Activated T-helper 17 cell treated with anti-CD3 and anti-CD28 coated beads, Interleukin-2, amount 50 U/mL, for 72 hours (primary cell): ENCODE measurements at regions not wholly inside any gene's neighbourhood (a gene's known extent, or its start where the extent isn't known, plus 50 kb on each side); places are given as distances from the start of the nearest gene placed in this dataset.

Experiments used
- ATAC-seq: fragments of 150-1000 bp; cut with Tn5 transposase; replicated peaks from 2 replicates; pipeline ENCODE4 v1.10.0; 2021; ENCODE audit warnings: mild to moderate bottlenecking, moderate library complexity
- H3K27ac Mint-ChIP-seq: one replicate; pipeline ENCODE4 v1.8.0; 2022; ENCODE audit warnings: mixed read lengths
- H3K27me3 Mint-ChIP-seq: one replicate; pipeline ENCODE4 v1.8.0; 2022; ENCODE audit warnings: mixed read lengths
- H3K36me3 Mint-ChIP-seq: one replicate; pipeline ENCODE4 v1.8.0; 2022; ENCODE audit warnings: low read depth, mild to moderate bottlenecking, mixed read lengths
- H3K4me1 Mint-ChIP-seq: one replicate; pipeline ENCODE4 v1.8.0; 2022; ENCODE audit warnings: mixed read lengths
- H3K4me3 Mint-ChIP-seq: one replicate; pipeline ENCODE4 v1.8.0; 2022; ENCODE audit warnings: mild to moderate bottlenecking, mixed read lengths
- H3K9me3 Mint-ChIP-seq: one replicate; pipeline ENCODE4 v1.8.0; 2022; ENCODE audit warnings: mixed read lengths

DNA sequence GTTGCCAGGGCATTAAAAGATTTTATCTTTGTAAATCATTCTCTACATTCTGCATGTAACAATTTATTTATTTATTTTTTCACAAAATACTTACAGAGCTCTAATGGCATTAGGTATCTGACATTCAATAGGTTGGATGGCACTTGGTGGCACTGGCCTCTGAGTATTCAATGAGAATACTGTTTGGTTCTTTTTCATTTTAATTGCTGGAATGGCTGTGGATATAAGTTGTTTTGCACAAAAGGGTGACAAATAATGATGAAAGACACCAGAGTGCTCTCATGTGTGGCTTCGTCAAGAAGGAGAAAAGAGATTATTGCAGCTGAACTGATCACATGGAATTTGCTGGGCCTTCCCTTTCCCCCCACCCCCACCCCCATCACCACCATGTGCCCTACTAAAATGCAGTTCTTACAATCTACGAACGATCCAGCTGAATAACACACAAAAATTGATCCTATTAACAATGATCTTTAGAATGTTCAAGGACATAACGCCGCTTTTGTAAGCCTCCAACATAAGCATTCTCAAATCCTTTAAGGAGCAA lies 195.2 kb upstream of the POU3F2 start:
- H3K27me3 Mint-ChIP-seq: no peaks in the 10 kb centered on the region
- H3K9me3 Mint-ChIP-seq: no peaks in the 10 kb centered on the region
- H3K36me3 Mint-ChIP-seq: no peaks in the 10 kb centered on the region
- ATAC-seq: no peak
- no peak overlapping the region for H3K27ac Mint-ChIP-seq
- H3K4me1 Mint-ChIP-seq: no peaks in the 10 kb centered on the region
- no peak overlapping the region for H3K4me3 Mint-ChIP-seq

DNA sequence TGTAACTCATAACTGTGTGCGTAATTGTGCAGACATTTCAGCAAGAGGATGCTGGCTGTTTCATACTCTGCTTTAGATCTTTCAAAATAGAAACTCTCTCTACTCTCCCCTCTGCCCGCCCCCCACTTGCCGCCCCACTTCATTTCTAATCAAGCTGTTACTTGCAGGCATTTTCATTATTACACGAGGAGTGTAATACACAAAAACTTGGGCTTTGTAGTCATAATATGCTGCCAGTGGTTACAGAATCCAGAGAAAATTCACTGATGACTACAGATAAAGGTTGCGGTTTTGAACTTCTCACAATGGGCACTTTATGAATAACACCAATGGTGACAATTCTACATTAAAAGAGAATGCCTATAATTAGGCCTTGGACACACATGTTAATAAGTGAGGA lies 194.0 kb upstream of the POU3F2 start:
- no peak overlapping the region for H3K4me3 Mint-ChIP-seq
- no peaks in the 10 kb centered on the region for H3K36me3 Mint-ChIP-seq
- H3K4me1 Mint-ChIP-seq: no peaks in the 10 kb centered on the region
- no peaks in the 10 kb centered on the region for H3K27me3 Mint-ChIP-seq
- H3K9me3 Mint-ChIP-seq: no peaks in the 10 kb centered on the region
- ATAC-seq: no peak
- H3K27ac Mint-ChIP-seq: no peak overlapping the region

DNA sequence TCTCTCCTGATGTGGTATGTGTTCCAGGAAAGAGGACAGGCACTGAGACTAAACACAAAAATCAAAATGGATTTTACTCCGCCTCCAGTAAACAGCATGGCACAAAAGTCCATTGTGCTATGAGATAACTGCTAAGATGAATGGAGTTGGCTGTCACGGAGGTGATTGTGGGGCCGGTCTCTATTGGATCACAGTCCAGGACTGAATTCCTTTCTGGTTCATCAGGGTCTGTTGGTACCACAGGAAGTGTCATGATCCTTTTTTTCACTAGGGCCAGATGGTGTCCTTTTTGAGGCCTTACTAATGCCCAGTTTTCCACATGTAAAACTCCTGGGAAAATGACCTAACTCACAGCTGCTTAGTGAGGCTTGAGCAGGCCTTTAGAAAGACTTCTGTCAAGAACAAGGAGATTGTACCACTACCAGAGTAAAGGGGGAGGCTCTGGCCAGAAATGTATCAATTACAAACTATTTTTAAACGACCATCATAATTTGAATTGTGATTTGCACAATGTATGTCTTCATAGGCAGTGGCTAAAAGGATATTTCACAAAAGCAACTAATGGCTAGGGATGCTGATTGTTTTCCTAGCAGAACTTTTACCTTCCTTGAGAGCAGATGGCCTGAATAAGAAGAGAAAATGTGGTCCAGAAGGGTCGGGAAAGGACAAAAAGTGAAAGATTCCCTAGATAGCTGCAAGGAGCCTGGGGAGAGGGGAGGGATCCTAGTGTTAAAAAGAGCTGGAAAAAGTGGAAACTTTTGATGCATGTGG lies 192.2 kb upstream of the POU3F2 start:
- no peaks in the 10 kb centered on the region for H3K9me3 Mint-ChIP-seq

DNA sequence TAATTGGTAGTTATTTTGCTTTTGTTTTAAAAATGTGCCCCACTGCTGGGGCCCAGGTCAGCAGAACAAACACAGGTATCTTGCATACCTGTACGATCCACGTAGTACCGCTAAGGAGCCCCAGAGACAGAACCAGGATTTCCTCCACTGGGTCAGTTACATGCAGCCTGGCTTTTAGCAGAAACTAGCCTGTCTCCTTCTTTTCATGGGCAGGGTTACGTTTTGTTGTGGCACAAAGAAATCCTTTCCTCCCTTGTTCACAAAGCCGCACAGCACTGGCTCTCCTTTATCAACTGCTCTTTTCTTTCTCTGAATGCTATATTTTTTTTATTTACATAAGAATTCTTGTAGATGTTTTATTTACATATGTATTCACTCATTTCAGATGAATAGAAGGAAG lies 190.3 kb upstream of the POU3F2 start:
- Mint-ChIP-seq H3K36me3 (no peaks in the 10 kb centered on the region), H3K9me3 (no peaks in the 10 kb centered on the region), H3K27ac (no peak overlapping the region), H3K4me3 (no peak overlapping the region), H3K27me3 (peaks cover 3% of the 10 kb centered on the region), H3K4me1 (no peaks in the 10 kb centered on the region)
- ATAC-seq: no peak

More for the DNA sequence above, 192.2 kb upstream of the POU3F2 start:
- Mint-ChIP-seq H3K4me3 (no peak overlapping the region), H3K27me3 (no peaks in the 10 kb centered on the region), H3K4me1 (no peaks in the 10 kb centered on the region), H3K36me3 (no peaks in the 10 kb centered on the region), H3K27ac (no peak overlapping the region)
- ATAC-seq: no peak

DNA sequence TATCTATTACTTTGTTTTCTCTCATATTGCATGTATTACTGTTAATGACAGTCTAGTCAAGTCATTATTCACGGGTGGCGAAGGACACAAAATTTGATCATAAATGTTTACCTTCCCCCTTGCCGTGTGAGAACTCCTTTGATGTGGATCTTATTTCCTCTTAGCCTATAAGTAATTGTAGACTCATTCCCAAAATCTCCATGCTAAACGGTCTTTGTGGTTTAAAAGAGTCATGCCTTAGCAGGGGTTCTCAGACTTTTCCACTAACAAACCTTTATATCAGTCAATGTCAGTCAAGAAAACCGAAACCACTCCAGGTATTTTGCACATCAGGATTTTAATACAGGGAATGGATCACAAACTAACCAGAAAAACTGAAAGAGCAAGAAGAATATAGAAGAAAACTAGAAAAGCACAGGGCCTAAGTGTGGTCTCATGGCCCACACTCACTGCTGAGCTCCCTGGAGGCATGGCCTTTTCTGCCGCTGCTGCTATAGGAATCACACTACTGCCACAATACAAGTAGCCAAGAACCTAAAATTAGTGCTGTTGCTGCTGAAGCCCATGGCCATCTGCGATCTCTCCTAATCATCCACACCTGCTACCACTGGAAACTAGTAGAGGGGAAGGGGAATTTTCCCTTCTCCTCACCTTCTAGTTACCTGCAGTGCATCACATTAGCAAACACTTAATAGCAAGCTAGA lies 186.0 kb upstream of the POU3F2 start:
- H3K27ac Mint-ChIP-seq: no peak overlapping the region
- H3K4me3 Mint-ChIP-seq: no peak overlapping the region
- no peaks in the 10 kb centered on the region for H3K36me3 Mint-ChIP-seq
- peaks cover 3% of the 10 kb centered on the region for H3K27me3 Mint-ChIP-seq
- no peak for ATAC-seq
- no peaks in the 10 kb centered on the region for H3K9me3 Mint-ChIP-seq
- no peaks in the 10 kb centered on the region for H3K4me1 Mint-ChIP-seq

DNA sequence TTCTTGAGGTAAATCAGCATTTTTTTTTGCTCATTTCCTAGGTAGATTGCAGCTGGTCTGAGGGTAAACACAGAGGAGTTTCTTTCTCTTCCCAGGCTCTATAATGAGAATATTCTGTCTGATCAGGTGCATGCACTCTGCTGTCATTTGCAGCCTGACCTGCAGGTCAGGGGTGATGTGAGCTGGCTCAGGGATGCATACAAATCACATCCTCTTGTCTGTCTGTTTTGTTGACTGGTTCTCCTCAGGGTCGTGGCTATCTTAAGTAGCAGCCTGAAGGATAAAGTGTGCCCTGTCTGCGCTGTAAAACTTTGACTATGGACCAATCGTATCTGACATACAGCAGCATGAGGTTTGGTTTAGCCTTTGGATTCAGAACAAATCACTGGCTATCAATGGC lies 183.4 kb upstream of the POU3F2 start:
- Mint-ChIP-seq H3K9me3 (no peaks in the 10 kb centered on the region), H3K4me1 (no peaks in the 10 kb centered on the region), H3K4me3 (no peak overlapping the region), H3K36me3 (no peaks in the 10 kb centered on the region), H3K27me3 (peaks cover 3% of the 10 kb centered on the region), H3K27ac (no peak overlapping the region)
- no peak for ATAC-seq

DNA sequence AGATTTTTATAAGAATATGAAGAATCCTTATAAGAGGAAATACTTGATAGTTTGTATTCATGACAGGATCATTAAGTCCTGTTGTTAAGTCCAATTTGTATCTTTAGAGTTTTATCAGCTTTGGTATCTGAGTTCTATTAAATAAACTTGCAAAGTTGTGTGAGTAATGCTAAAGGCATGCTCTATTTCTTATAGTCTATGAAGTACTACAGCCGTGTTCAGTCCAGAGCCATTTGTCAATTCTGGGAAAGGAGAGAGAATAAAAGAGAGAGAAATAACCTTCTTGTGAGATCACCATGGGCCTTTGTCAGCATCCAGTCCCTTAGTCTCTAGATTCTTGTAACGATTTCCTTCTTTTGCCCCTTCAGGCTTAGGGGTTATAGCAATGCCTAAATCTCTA lies 181.2 kb upstream of the POU3F2 start:
- H3K27me3 Mint-ChIP-seq: no peaks in the 10 kb centered on the region

DNA sequence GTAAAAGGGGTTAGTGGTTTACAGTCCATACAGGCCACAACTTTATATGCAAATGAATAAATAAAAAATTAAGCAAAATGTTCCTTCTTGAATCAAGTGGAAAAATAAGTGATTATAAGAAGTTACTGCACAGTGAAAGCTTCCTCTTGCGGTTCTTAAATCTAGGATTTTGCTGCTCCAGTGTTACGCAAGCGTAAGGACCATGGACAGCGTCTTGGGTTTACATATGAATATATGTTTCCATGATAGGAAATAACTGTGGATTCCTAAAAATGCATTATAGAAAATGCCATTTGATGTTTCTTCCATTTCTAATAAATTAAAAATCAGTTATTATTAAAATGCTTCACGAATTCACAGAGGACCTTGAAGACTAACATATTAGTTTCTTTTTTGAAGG lies 176.6 kb upstream of the POU3F2 start:
- no peaks in the 10 kb centered on the region for H3K4me1 Mint-ChIP-seq
- no peak for ATAC-seq
- H3K4me3 Mint-ChIP-seq: no peak overlapping the region
- H3K27me3 Mint-ChIP-seq: peaks cover 4% of the 10 kb centered on the region
- H3K27ac Mint-ChIP-seq: no peak overlapping the region
- no peaks in the 10 kb centered on the region for H3K36me3 Mint-ChIP-seq
- peaks cover 5% of the 10 kb centered on the region for H3K9me3 Mint-ChIP-seq

More for the DNA sequence above, 181.2 kb upstream of the POU3F2 start:
- no peak for ATAC-seq
- no peaks in the 10 kb centered on the region for H3K4me1 Mint-ChIP-seq
- H3K27ac Mint-ChIP-seq: no peak overlapping the region
- H3K9me3 Mint-ChIP-seq: no peaks in the 10 kb centered on the region
- H3K4me3 Mint-ChIP-seq: no peak overlapping the region
- no peaks in the 10 kb centered on the region for H3K36me3 Mint-ChIP-seq

DNA sequence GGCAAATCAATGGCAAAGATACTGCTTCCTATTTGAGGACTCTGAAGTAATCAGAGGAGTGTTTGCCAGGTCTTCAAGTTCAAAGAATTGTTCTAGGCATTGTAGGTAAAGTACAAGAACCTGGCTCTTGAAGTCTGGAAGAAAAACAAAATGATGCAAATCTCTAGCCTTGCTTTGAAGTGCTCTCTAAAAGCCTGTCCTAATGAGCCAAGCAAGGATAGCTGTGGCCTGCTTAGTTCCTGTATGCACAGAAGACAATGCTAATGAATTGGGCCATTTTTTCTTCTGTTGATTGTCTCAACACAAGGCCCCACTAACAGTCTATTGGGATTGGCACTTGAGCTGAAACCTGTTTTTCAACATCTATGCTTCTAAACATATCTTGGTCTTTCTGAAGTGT lies 165.0 kb upstream of the POU3F2 start:
- Mint-ChIP-seq H3K4me1 (no peaks in the 10 kb centered on the region), H3K27ac (no peak overlapping the region), H3K4me3 (no peak overlapping the region), H3K27me3 (no peaks in the 10 kb centered on the region), H3K9me3 (no peaks in the 10 kb centered on the region), H3K36me3 (no peaks in the 10 kb centered on the region)
- ATAC-seq: no peak

DNA sequence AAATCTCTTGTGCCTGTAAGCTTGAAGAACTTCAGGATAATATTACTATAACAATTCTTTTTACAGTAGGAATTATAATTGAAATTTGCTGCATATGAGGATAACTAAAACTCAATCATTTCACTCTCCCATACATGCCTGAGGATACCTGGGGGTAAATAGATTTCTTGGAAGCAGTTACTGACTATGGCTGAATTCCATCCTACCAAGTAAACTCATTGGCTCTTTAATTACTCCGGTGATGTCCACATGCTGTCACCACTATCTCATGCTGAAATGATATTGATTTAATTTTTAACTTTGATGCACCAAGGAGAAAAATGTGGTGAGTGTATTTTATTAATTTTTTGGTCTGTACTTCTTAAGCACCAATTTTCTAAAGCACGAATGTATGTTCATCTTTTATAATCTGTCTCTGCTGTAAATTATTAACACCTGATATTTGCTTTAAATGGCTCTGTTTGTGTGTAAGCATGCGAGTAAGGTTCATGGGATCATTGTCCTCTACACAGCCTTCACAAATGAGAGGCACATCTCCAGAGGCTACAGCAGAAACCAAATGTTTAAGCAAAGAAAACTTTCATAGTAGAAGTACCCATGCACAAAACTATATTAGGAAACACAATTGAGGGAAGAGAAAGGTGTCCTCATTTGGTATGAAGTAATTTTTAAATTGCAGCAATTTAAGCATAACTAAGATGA lies 164.2 kb upstream of the POU3F2 start:
- no peak for ATAC-seq
- H3K36me3 Mint-ChIP-seq: no peaks in the 10 kb centered on the region
- no peak overlapping the region for H3K27ac Mint-ChIP-seq
- H3K27me3 Mint-ChIP-seq: no peaks in the 10 kb centered on the region
- no peaks in the 10 kb centered on the region for H3K9me3 Mint-ChIP-seq
- H3K4me1 Mint-ChIP-seq: no peaks in the 10 kb centered on the region
- no peak overlapping the region for H3K4me3 Mint-ChIP-seq

DNA sequence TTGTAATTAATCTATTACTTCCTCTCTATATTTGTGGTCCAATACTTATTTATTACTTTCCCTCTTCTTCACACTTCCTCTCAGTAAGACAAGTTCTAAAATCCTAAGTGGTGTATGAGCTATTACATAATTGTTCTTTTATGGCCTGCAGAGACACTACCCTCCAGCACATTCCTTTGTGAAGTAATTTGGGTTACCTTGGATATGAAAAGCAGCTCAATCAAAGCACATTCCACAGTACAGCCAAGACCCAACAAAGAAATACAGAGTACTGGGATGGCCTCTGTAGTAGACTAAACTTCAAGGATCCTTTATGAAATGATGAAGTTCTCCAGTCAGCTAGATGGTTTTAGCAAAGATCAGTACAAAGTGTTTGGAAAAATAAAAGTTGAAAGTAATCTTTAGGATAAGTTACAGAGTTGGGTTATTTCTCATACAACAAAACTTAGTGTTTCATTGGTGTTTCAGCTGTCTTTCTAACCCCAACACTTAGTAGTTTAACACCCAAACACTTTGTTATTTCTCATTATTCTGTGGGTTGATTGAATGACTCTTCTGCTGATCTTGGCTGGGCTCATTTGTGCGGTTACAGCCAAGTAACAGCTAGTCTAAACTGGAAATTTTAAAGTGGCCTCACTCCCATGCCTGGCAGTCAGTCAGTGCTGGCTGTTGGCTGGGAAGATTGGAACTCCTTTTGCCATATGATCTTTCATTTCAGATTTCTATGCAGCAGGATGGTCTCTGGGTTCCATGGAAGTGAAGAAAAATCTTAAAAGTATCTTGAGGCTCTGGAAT lies 161.5 kb upstream of the POU3F2 start:
- Mint-ChIP-seq H3K4me3 (no peak overlapping the region), H3K4me1 (no peaks in the 10 kb centered on the region), H3K36me3 (no peaks in the 10 kb centered on the region), H3K27ac (no peak overlapping the region), H3K9me3 (no peaks in the 10 kb centered on the region), H3K27me3 (no peaks in the 10 kb centered on the region)
- no peak for ATAC-seq

DNA sequence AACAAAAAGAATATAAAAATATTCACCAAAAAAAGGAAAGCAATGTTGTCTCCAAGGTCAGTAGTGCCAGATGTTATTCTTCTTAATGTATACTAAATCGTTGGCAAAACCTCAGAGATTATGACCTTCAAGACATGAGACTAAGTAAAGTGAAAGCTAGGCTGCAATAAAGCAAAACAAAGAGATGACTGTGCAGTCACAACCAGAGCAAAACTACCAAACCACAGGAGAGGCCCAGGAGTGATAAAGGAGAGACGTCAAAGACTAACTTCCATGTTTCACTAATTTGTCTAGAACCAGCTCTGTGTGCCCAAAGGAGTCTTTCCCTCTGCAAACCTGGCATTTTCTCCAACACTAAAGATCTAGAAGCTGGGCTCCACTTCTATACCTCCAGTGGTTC lies 155.9 kb upstream of the POU3F2 start:
- H3K27ac Mint-ChIP-seq: no peak overlapping the region
- H3K4me3 Mint-ChIP-seq: no peak overlapping the region
- ATAC-seq: no peak
- H3K36me3 Mint-ChIP-seq: no peaks in the 10 kb centered on the region
- H3K4me1 Mint-ChIP-seq: no peaks in the 10 kb centered on the region
- H3K9me3 Mint-ChIP-seq: peaks cover 5% of the 10 kb centered on the region
- H3K27me3 Mint-ChIP-seq: no peaks in the 10 kb centered on the region

DNA sequence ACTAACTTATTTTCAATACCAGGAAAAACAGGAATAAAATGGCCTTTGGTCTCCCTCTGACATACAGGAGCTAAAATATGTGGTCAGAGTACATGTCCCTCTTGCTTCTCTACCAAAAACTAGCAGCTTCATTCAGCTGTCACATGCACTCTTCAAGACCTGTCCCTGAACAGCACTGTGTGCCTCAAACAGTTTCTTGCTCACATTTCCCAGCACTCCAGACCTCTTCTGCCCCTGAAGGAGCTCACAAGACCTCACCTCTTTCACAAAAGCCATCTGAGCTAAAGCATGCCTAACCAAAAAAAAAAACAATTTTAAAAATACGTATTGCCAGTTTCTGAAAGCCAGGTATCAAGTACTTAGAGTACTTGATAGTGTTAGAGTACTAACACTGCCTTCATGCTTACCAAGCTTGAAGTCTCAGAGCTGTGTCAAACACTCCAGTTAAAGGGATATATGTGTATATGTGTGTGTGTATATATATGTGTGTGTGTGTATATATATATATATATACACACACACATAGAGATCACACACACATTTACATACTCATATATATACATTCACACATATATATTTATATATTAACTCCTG lies 148.3 kb upstream of the POU3F2 start:
- H3K27me3 Mint-ChIP-seq: peaks cover 7% of the 10 kb centered on the region
- H3K27ac Mint-ChIP-seq: no peak overlapping the region
- no peak for ATAC-seq
- H3K4me3 Mint-ChIP-seq: no peak overlapping the region
- H3K36me3 Mint-ChIP-seq: no peaks in the 10 kb centered on the region
- no peaks in the 10 kb centered on the region for H3K9me3 Mint-ChIP-seq
- H3K4me1 Mint-ChIP-seq: no peaks in the 10 kb centered on the region

DNA sequence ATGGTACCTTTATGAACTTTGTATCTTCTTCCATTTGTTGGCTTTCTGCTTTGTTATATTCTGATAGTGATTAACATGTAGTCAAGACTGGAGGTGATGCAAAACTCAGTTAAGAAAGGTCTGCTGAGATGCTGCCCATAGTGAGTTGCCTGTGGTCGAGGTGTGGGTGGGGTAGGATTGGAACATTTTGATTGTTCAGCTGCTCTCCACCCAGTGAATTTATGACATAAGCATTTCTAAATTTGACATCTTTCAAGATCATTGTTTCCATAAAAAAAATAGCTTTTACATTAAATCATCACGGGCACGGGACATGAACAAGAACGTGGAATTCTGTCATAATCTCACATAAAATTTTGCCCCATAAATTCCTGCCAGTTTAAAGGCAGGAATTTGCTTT lies 146.6 kb upstream of the POU3F2 start:
- no peaks in the 10 kb centered on the region for H3K36me3 Mint-ChIP-seq
- no peak overlapping the region for H3K4me3 Mint-ChIP-seq
- H3K27ac Mint-ChIP-seq: no peak overlapping the region
- peaks cover 12% of the 10 kb centered on the region for H3K27me3 Mint-ChIP-seq
- ATAC-seq: no peak
- H3K9me3 Mint-ChIP-seq: peaks cover 4% of the 10 kb centered on the region
- H3K4me1 Mint-ChIP-seq: no peaks in the 10 kb centered on the region
